GM12865 (cell line): ENCODE measurements at regions not wholly inside any gene's neighbourhood (a gene's known extent, or its start where the extent isn't known, plus 50 kb on each side); places are given as distances from the start of the nearest gene placed in this dataset.

Experiments
- DNase-seq: peaks from one replicate; pipeline ENCODE4 v3.0.0; 2010; ENCODE audit warnings: low read depth
- H3K4me3 ChIP-seq: 2 replicates; pipeline ENCODE4 v1.5.1; 2011; ENCODE audit warnings: mild to moderate bottlenecking, low read depth, low read length, control low read depth
- CTCF ChIP-seq: IDR thresholded peaks from 2 replicates; pipeline ENCODE4 v1.5.1; 2011; ENCODE audit warnings: low read length, control low read depth, low read depth, inconsistent platforms; ENCODE audit not compliant: insufficient read depth; ENCODE audit errors: missing control alignments

- no peak overlapping the region for H3K4me3 ChIP-seq
- DNase-seq: peak; percentile 10
- no peak for TF ChIP-seq CTCF
These were observed 273.9 kb downstream of the IGSF11 start for GRCh38 chr3:118760585-118761290.

- no peak overlapping the region for H3K4me3 ChIP-seq
- TF ChIP-seq CTCF: no peak
- DNase-seq: no peak
These were observed 273.4 kb downstream of the IGSF11 start for GRCh38 chr3:118761291-118761606.

DNA sequence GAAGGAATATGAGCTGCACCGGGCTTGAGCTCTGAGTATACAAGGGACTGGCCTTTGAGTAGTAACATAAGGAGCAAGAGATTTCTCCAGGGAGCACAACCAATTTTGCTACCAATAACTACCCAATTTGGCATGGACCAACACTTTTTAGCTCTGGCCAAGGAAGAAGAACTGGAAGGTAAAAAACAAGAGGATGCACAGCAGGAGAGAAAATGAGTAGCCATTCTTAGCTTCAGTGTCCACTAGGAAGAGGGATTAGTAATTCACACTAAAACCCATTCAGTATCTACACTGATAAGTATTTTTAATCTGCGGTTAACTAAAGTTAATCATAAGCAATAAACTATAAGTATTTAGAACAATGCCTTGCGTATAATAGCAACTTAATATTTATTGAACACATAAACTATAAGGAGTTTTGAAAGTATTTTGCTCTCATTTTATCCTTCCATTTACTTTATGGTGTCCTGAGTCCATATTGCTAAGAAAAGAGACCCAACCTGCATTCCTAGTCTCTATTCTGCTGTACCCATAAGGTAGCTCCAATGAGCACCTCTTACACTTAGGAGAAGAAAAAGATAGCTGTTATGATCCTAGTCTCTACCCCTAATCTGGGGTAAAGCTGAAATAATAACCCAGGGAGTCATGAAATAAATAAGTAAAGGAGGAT, 268.9 kb downstream of the IGSF11 start:
- no peak for DNase-seq
- no peak for TF ChIP-seq CTCF
- H3K4me3 ChIP-seq: no peak overlapping the region

DNA sequence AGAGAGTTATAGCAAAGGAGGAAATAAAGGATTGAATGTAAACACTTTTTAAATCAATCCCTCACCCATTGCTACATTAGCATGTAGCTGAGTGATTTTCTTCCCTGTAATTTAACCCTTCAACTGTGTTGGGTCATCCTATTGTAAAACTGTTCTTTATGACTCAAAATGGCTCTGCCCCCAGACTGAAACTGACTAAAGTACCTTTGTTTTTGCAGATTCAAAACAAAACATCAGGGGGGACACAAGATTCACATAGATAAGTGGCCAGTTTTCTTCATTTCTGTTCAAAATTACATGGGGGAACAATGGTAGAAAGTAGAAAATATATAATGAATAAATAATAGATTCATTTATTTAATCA, 268.4 kb downstream of the IGSF11 start:
- no peak overlapping the region for H3K4me3 ChIP-seq
- peak; percentile 8 for DNase-seq
- no peak for TF ChIP-seq CTCF

DNA sequence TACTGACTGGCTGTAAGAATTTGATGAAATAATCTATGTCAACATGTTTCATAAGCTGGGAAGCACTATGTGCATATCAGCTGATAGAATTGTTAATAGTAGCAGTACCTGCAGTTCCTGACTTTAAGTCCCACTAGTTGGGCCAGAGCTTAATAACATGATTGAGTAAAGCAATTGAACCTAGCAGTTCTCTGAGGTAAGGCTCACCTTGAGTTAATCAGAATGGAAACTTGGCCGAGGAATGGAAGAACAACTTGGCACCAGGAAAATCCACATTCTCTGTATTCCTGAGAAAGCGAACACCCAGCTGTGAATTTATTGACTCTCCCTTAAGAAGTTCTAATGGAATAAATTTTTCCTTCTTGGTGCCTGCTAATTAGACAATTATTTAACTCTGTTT, 262.6 kb downstream of the IGSF11 start:
- no peak for TF ChIP-seq CTCF
- H3K4me3 ChIP-seq: no peak overlapping the region
- DNase-seq: no peak

DNA sequence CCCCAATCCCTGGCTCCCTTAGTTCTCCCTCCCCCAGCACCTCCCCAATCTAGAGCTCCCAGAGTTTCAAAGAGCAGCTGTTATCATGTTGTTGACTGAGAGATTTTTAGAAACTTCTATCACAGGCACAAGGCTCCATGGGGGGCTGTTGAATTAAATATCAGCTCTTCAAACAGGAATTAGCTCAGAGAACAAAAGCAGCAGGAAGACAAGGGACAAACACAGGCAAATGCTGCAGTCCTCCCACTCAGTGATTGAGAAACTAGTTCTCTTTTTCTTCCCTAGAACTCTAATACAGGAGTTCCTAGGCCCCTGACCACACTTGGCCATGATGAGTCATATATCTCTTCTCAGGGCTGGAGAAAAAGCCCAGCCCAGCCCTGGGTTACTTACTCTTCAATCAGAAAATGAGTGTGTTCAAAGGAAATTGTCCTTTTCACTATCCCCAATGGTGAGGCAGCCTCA, 262.1 kb downstream of the IGSF11 start:
- no peak overlapping the region for H3K4me3 ChIP-seq
- TF ChIP-seq CTCF: no peak
- peak; percentile 77 for DNase-seq

- TF ChIP-seq CTCF: no peak
- no peak for DNase-seq
- H3K4me3 ChIP-seq: no peak overlapping the region
These were observed 259.6 kb downstream of the IGSF11 start for GRCh38 chr3:118775021-118775420.
